ENCODE measurements at regions not wholly inside any gene's neighbourhood (a gene's known extent, or its start where the extent isn't known, plus 50 kb on each side); places are given as distances from the start of the nearest gene placed in this dataset.

GRCh38 chr3:74561881-74562280 lies 52.6 kb downstream of the CNTN3 start:
- H3K27ac ChIP-seq (ENCODE audit: low read depth in 1 of 2, low read length in 2 of 2): no peak overlapping the region
- DNase-seq (ENCODE audit: low spot score): no peak
- no peaks in the 10 kb centered on the region for H3K36me3 ChIP-seq (ENCODE audit: control insufficient read depth in 4 of 4, insufficient read depth in 3 of 4, low read depth in 1 of 4, low read length in 3 of 4)
- no peaks in the 10 kb centered on the region for H3K4me1 ChIP-seq (ENCODE audit: control insufficient read depth in 4 of 4, insufficient read depth in 4 of 4, low read length in 3 of 4)
- no peak overlapping the region for H3K9ac ChIP-seq (ENCODE audit: low read depth in 1 of 2, low read length in 2 of 2)
- WGBS: 91% methylated on average over 2 of the region's 2 CpGs
- no peaks in the 10 kb centered on the region for H3K27me3 ChIP-seq (ENCODE audit: control insufficient read depth in 4 of 4, insufficient read depth in 4 of 4, low read length in 3 of 4)
- no peak for TF ChIP-seq EGR1 (IDR thresholded peaks at IDR 0.05; ENCODE audit: low read depth in 2 of 2)
- TF ChIP-seq REST (IDR thresholded peaks at IDR 0.05): no peak
- TF ChIP-seq TAF1 (conservative IDR thresholded peaks at IDR 0.05): no peak
- TF ChIP-seq FOXA1 (IDR thresholded peaks at IDR 0.05): no peak
- no peak for TF ChIP-seq CTCF (IDR thresholded peaks at IDR 0.05; ENCODE audit: low read depth, low read length, missing input control)
- TF ChIP-seq SP1 (IDR thresholded peaks at IDR 0.05): no peak
- TF ChIP-seq RAD21 (IDR thresholded peaks at IDR 0.05): no peak
- TF ChIP-seq JUND (IDR thresholded peaks at IDR 0.05): no peak
- TF ChIP-seq FOXA2 (IDR thresholded peaks at IDR 0.05): no peak
- TF ChIP-seq RXRA (IDR thresholded peaks at IDR 0.05): no peak
- no peak for TF ChIP-seq YY1 (IDR thresholded peaks at IDR 0.05)
- no peak for TF ChIP-seq HNF4A (conservative IDR thresholded peaks at IDR 0.05)
- TF ChIP-seq ZBTB33 (IDR thresholded peaks at IDR 0.05): no peak
- no peak for TF ChIP-seq GABPA (IDR thresholded peaks at IDR 0.05 in 1 of 2, conservative IDR thresholded peaks at IDR 0.05 in 1 of 2)
- no peak for TF ChIP-seq NR2F2 (IDR thresholded peaks at IDR 0.05)
- TF ChIP-seq HNF4G (IDR thresholded peaks at IDR 0.05): no peak
- TF ChIP-seq MAX (IDR thresholded peaks at IDR 0.05): no peak
- H3K9me3 ChIP-seq (ENCODE audit: control insufficient read depth in 4 of 4, low read length in 3 of 4): peaks cover 6 to 17% (median 13%) of the 10 kb centered on the region in 4 donors
- H3K4me3 ChIP-seq (ENCODE audit: low read depth in 1 of 3, low read length in 3 of 3): no peak overlapping the region

GRCh38 chr3:74559261-74559660 lies 55.2 kb downstream of the CNTN3 start:
- Histone ChIP-seq H3K4me1 (ENCODE audit: control insufficient read depth in 4 of 4, insufficient read depth in 4 of 4, low read length in 3 of 4) (no peaks in the 10 kb centered on the region), H3K27me3 (ENCODE audit: control insufficient read depth in 4 of 4, insufficient read depth in 4 of 4, low read length in 3 of 4) (no peaks in the 10 kb centered on the region), H3K9ac (ENCODE audit: low read depth in 1 of 2, low read length in 2 of 2) (no peak overlapping the region), H3K4me3 (ENCODE audit: low read depth in 1 of 3, low read length in 3 of 3) (no peak overlapping the region), H3K9me3 (ENCODE audit: control insufficient read depth in 4 of 4, low read length in 3 of 4) (peaks cover 6 to 11% (median 11%) of the 10 kb centered on the region in 4 donors), H3K36me3 (ENCODE audit: control insufficient read depth in 4 of 4, insufficient read depth in 3 of 4, low read depth in 1 of 4, low read length in 3 of 4) (no peaks in the 10 kb centered on the region), H3K27ac (ENCODE audit: low read depth in 1 of 2, low read length in 2 of 2) (no peak overlapping the region)
- 79% methylated on average over 5 of the region's 5 CpGs for WGBS
- no peak for DNase-seq (ENCODE audit: low spot score)
- TF ChIP-seq ZBTB33 (IDR thresholded peaks at IDR 0.05) (no peak), RXRA (IDR thresholded peaks at IDR 0.05) (no peak), HNF4G (IDR thresholded peaks at IDR 0.05) (no peak), MAX (IDR thresholded peaks at IDR 0.05) (no peak), ATF3 (IDR thresholded peaks at IDR 0.05) (no peak), FOXA2 (IDR thresholded peaks at IDR 0.05) (no peak), NR2F2 (IDR thresholded peaks at IDR 0.05) (no peak), TAF1 (conservative IDR thresholded peaks at IDR 0.05) (no peak), EGR1 (IDR thresholded peaks at IDR 0.05; ENCODE audit: low read depth in 2 of 2) (no peak), RAD21 (IDR thresholded peaks at IDR 0.05) (no peak), YY1 (IDR thresholded peaks at IDR 0.05) (no peak), CTCF (IDR thresholded peaks at IDR 0.05; ENCODE audit: low read depth, low read length, missing input control) (no peak)
